ENCODE measurements at regions not wholly inside any gene's neighbourhood (a gene's known extent, or its start where the extent isn't known, plus 50 kb on each side); places are given as distances from the start of the nearest gene placed in this dataset.

- H4K20me1 ChIP-seq (ENCODE audit: control insufficient read depth, insufficient read depth) = no peaks in the 10 kb centered on the region
- H3K27me3 ChIP-seq (replicated peaks in 1 of 2; ENCODE audit: control insufficient read depth in 2 of 2, insufficient read depth in 2 of 2, low read length in 1 of 2) = no peaks in the 10 kb centered on the region; a peak in 2 of 4 replicates
- WGBS (ENCODE audit: insufficient coverage, insufficient replicate concordance, low lambda C conversion rate, missing lambda C conversion rate) = 59% methylated on average over 7 of the region's 7 CpGs
- no peaks in the 10 kb centered on the region for H3K9me3 ChIP-seq (replicated peaks; ENCODE audit: control insufficient read depth, insufficient read depth, low read length)
- H3K27ac ChIP-seq (ENCODE audit: control insufficient read depth, insufficient read depth) = no peak overlapping the region
- FAIRE-seq (no peak), DNase-seq (ENCODE audit: low read depth, low spot score) (no peak), ATAC-seq (no peak)
- intact Hi-C loops (cut with micrococcal nuclease; ENCODE audit: unreplicated experiment) = no loop called here
- H3K36me3 ChIP-seq (ENCODE audit: control insufficient read depth in 2 of 2, insufficient read depth in 2 of 2, low read length in 1 of 2) = no peaks in the 10 kb centered on the region
- in situ Hi-C loops (cut with MboI) = no loop called here
- no peak overlapping the region for H2AFZ ChIP-seq (ENCODE audit: control insufficient read depth, low read depth, low read length)
- H3K4me3 ChIP-seq = no peak overlapping the region
- ChIA-PET RAD21 (ENCODE audit: unreplicated experiment) (no interaction called here), CTCF (no interaction called here), SMC1A (ENCODE audit: uncharacterized antibody, unreplicated experiment) (interaction anchor here (0.6 kb wide), 1 partner anchor 100 kb away, joined by 3 read pairs; no protein-coding TSS in a partner anchor), POLR2A (no interaction called here)
- no peaks in the 10 kb centered on the region for H3K79me2 ChIP-seq (ENCODE audit: control insufficient read depth, insufficient read depth, low read length)
- no peak overlapping the region for H3K4me2 ChIP-seq (ENCODE audit: control insufficient read depth, insufficient read depth)
- TF ChIP-seq RB1 (IDR thresholded peaks at IDR 0.05; ENCODE audit: borderline replicate concordance) (no peak), PAX5 (IDR thresholded peaks at IDR 0.05; ENCODE audit: borderline replicate concordance, low read depth, low read length) (no peak), MYC (IDR thresholded peaks at IDR 0.05; ENCODE audit: insufficient read depth, insufficient read length, insufficient replicate concordance, low read length, severe bottlenecking) (no peak), ATF7 (IDR thresholded peaks at IDR 0.05; ENCODE audit: low read depth) (no peak), POU2F2 (IDR thresholded peaks at IDR 0.05; ENCODE audit: borderline replicate concordance, low read depth, low read length) (no peak), SPI1 (IDR thresholded peaks at IDR 0.05; ENCODE audit: borderline replicate concordance, insufficient read depth, low read depth, low read length) (no peak), IRF5 (IDR thresholded peaks at IDR 0.05; ENCODE audit: borderline replicate concordance) (no peak), TCF7 (IDR thresholded peaks at IDR 0.05; ENCODE audit: borderline replicate concordance) (no peak), KLF5 (IDR thresholded peaks at IDR 0.05; ENCODE audit: partially characterized antibody) (no peak), IKZF1 (conservative IDR thresholded peaks at IDR 0.05) (no peak), NBN (IDR thresholded peaks at IDR 0.05) (no peak), ESRRA (IDR thresholded peaks at IDR 0.05; ENCODE audit: low read length) (no peak), SMARCA5 (IDR thresholded peaks at IDR 0.05) (no peak)
- BruUV-seq (replicated peaks) = no TSS peak
- no peaks in the 10 kb centered on the region for H3K4me1 ChIP-seq (ENCODE audit: control insufficient read depth, insufficient read depth, low read length)
- no peak overlapping the region for H3K9ac ChIP-seq (ENCODE audit: control insufficient read depth, insufficient read depth, low read length)
Observed at GRCh38 chr15:93249623-93250022, 160.6 kb upstream of the RGMA start.

Data from GM12878 (cell line).